ENCODE measurements at regions not wholly inside any gene's neighbourhood (a gene's known extent, or its start where the extent isn't known, plus 50 kb on each side); places are given as distances from the start of the nearest gene placed in this dataset.
"Not testable (repeated sequence)": the region's sequence is repeated elsewhere in the genome, so short reads cannot be mapped to it uniquely, and the experiment has no call there.

GRCh38 chr4:66357316-66357715 lies 687.0 kb upstream of the EPHA5 start:
- no peak for DNase-seq

DNA sequence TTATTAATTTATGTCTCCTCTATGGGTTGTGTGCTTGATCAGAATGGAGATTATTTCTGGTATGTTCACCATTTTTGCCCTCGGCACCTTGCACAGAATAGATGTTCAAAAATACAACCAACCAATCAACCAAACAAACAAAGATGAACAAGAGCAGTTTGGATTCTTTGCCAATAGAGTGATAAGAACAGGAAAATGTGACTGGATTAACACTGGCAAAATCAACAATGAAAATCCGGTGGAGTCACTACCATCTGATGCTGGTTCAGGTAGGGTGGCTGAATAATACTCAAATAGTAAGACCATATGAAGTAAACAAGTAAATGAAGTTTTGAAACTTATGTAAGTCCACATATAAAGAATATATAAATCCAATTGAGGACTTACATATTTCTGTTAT lies 685.0 kb upstream of the EPHA5 start:
- no peak for DNase-seq

GRCh38 chr4:66351761-66352160 lies 681.5 kb upstream of the EPHA5 start:
- no peak for DNase-seq

- no peak for DNase-seq
Observed at GRCh38 chr4:66340286-66340893, 670.1 kb upstream of the EPHA5 start.

- no peak for DNase-seq
Observed at GRCh38 chr4:66339007-66339406, 668.7 kb upstream of the EPHA5 start.

DNA sequence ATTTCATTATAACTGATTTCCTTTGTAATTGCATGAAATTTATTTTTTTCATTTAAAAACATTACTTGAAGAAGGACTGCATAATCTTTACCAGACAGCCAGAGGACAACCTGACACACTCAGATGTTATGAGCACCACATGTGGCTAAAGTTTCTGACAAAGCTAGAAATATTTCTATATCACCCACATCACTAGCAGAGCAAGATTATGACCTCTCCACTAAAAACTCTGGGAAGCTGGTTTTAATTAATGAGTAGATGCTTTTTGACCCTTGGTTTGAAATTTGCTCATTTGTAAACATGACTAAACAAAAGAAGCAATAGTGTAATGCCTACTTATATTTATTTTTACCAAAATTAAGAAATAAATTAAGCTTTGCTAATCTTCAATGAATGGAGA lies 661.5 kb upstream of the EPHA5 start:
- DNase-seq, result no peak

DNA sequence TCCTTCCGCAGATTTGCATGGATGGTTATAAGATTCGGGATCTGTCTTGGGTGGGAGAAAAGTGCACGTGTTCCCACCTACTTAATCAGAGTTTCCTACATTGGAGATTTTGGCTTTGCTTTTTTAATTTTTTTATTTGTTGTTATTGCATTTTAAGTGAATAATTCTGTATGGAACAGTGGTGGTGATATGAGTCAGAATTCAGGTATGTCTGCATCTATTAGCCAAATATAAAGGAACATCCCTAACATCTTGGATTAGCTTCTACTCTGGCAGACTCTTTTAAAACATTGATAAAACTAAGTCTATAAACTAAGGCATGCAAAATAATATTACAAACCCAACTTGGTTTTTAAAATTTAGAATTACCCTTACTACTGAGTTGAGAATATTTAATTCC lies 659.8 kb upstream of the EPHA5 start:
- no peak for DNase-seq

- DNase-seq, result no peak
Observed at GRCh38 chr4:66328803-66329574, 658.7 kb upstream of the EPHA5 start.

- no peak for DNase-seq
Observed at GRCh38 chr4:66307641-66308438, 637.6 kb upstream of the EPHA5 start.

- DNase-seq, result no peak
Observed at GRCh38 chr4:66300336-66300934, 630.1 kb upstream of the EPHA5 start.

DNA sequence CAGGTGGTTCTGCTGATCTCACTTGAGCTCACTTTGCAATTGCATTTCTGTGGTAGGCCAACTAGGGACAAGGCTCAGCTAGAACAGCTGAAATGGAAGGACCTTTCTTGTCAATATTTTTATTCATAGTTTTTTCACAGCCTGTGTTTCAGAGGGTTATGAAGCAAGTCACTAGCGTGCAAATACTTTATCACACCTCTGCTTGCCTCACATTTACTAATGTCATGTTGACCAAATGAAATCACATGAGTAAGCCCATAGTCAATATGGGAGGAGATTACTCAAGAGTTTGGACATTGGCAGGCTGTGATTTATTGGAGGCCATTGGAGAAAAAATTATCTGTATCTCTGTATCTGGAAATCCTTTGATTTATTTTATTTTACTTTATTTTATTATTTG lies 628.3 kb upstream of the EPHA5 start:
- no peak for DNase-seq

DNA sequence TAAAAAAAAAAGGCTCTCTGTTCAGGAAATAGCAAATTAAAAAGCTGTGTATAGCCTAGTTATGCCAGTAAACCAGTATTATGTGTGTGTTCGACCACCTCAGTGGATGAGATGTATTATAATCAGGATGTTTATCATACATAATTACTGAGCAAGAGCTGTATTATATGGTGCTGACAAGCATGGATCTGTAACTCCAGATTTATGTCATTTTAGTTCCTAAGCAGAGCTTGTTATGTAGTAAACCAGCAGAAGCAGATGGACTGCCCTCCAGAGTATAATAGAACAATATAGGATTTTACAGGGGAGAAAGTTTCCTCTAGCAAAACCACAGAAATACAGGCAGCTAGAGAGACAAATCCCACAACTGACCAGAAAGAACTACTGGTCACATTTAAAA lies 627.4 kb upstream of the EPHA5 start:
- DNase-seq, result no peak

DNA sequence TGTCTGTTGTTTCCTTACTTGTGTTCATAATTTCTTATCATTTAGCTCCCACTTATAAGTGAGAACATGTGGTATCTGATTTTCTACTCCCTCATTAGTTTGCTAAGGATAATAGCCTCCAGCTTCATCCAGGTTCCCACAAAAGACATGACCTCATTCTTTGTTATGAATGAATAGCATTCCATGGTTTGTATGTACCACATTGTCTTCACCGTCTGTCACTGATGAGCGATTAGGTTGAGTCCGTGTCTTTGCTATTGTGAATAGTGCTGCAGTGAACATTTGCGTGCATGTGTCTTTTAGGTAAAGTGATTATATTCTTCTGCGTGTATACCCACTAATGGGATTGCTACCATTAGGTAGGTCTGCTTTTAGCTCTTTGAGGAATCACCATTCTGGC lies 624.3 kb upstream of the EPHA5 start:
- no peak for DNase-seq

GRCh38 chr4:66284991-66285451 lies 614.7 kb upstream of the EPHA5 start:
- no peak for DNase-seq

DNA sequence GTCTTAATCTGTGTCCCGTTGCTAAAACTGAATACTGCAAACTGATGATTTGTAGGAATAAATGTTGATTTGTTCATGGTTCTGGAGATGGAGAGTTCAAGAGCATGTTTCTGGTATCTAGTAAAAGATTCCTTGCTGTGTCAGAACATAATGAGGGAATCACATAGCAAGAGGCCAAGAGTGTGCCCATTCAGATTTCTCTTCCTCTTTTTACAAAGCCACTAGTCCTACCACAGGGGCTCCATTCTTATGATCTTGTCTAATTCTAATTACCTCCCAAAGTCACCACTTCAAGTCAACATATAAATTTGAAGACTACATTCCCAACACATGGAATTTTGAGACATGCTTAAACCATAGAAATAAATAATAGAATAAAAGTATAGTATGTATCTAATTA lies 608.8 kb upstream of the EPHA5 start:
- DNase-seq, result no peak

GRCh38 chr4:66275411-66276038 lies 605.2 kb upstream of the EPHA5 start:
- no peak for DNase-seq

GRCh38 chr4:66273110-66273509 lies 602.8 kb upstream of the EPHA5 start:
- no peak for DNase-seq

- DNase-seq, result not testable (repeated sequence)
Observed at GRCh38 chr4:66270356-66270755, 600.1 kb upstream of the EPHA5 start.

GRCh38 chr4:66266554-66266953 lies 596.3 kb upstream of the EPHA5 start:
- not testable (repeated sequence) for DNase-seq

GRCh38 chr4:66266035-66266434 lies 595.7 kb upstream of the EPHA5 start:
- DNase-seq, result no peak

- DNase-seq, result no peak
Observed at GRCh38 chr4:66252291-66252690, 582.0 kb upstream of the EPHA5 start.

DNA sequence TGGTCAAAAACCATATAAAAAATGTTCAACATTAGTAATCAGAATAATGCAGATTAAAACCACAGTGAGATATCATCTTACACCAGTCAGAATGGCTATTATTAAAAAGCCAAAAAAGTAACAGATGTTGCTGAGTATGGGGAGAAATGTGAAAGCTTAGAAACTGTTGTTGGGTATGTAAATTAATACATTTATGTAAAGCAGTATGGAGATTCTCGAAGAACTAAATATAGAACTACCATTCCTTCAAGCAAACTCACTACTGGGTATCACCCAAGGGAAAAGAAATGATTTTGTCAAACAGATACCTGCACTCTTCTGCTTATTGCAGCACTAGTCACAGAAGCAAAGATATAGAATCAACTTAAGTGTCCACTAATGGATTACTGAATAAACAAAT lies 576.4 kb upstream of the EPHA5 start:
- DNase-seq, result no peak

DNA sequence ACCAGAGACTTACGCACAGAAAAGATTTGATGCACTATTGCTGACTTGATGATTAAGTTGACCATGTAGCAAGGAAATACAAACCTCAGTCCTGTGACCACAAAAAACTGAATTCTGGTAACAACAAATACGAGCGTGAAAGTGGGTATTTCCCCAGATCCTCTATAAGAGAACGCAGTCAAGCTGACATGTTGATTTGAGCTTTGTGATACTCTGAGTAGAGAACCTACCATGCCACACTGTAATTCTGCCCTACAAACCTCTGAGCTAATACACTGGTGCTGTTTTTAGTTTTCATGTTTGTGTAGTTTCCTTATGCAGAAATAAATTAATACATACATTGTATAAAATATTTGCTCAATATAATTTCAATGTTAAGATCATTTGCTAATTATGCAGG lies 565.6 kb upstream of the EPHA5 start:
- DNase-seq, result no peak

Data from 8988T (cell line).